ENCODE measurements at regions not wholly inside any gene's neighbourhood (a gene's known extent, or its start where the extent isn't known, plus 50 kb on each side); places are given as distances from the start of the nearest gene placed in this dataset.

DNA sequence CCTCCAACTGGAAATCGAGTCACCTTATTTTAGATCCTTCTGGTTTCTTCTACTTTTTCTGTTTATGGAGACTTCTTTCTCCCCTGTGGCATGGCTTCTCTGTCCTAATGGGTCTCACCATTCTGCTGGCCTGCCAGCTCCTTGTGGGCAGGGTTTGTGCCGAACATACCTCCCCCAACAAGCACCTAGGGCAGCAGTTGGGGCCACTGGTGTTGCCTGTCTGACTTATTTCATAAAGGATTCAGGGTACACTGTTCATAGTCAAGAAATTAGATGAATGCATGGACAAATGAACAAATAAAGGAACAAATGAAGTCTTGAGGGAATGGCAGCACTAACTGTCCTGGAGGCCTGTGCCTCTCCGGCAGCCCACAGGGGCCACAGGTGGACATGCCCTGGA lies 55.6 kb upstream of the DOCK1 start:
- Histone ChIP-seq H3K27me3 (replicated peaks; ENCODE audit: insufficient read depth) (no peaks in the 10 kb centered on the region), H3K4me1 (replicated peaks) (no peaks in the 10 kb centered on the region), H3K36me3 (no peaks in the 10 kb centered on the region), H3K27ac (no peak overlapping the region), H3K4me3 (no peak overlapping the region), H3K9me3 (no peaks in the 10 kb centered on the region)
- WGBS: 98% methylated on average over 3 of the region's 3 CpGs
- DNase-seq (ENCODE audit: low spot score): no peak
- intact Hi-C loops (cut with DNase I): no loop called here
- TF ChIP-seq POLR2A (IDR thresholded peaks at IDR 0.05) (no peak), POLR2AphosphoS5 (IDR thresholded peaks at IDR 0.05) (no peak)
- TF ChIP-seq, protein P1, sequence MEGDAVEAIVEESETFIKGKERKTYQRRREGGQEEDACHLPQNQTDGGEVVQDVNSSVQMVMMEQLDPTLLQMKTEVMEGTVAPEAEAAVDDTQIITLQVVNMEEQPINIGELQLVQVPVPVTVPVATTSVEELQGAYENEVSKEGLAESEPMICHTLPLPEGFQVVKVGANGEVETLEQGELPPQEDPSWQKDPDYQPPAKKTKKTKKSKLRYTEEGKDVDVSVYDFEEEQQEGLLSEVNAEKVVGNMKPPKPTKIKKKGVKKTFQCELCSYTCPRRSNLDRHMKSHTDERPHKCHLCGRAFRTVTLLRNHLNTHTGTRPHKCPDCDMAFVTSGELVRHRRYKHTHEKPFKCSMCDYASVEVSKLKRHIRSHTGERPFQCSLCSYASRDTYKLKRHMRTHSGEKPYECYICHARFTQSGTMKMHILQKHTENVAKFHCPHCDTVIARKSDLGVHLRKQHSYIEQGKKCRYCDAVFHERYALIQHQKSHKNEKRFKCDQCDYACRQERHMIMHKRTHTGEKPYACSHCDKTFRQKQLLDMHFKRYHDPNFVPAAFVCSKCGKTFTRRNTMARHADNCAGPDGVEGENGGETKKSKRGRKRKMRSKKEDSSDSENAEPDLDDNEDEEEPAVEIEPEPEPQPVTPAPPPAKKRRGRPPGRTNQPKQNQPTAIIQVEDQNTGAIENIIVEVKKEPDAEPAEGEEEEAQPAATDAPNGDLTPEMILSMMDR (IDR thresholded peaks at IDR 0.05): no peak

DNA sequence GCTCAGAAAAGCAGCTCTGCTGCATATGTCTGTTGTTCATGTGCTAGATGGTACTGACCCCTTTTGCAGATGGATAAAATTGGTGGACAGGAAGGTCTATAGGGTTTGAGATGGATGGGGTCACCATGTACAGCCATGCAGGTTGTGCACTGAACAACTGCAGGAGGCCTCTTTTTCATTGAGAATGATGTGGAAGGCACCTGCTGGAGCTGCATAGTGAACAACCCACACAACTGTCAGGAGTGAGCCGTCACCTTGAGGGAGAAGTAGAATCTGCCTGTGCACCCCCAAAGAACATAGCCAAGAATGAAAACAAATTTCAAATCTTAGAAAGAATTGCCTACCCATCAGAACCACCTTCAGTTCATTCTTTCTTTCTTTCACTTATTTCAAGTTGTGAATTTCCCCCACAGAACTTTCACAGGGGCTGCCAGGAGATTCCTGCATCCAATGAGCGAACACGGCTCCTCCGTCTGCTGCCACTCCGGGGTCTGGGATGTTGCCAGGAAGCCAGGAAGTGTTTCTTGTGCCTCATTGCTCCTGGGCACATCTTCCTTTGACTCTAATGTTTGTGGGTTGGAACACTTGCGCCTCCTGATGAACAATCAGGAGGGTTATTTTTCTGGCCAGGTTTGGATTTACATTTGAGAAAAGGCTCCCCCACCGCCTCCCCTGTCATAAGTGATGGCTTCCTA lies 53.7 kb upstream of the DOCK1 start:
- no peaks in the 10 kb centered on the region for H3K27me3 ChIP-seq (replicated peaks; ENCODE audit: insufficient read depth)
- WGBS: 69% methylated on average over 7 of the region's 7 CpGs
- TF ChIP-seq, protein P1 (IDR thresholded peaks at IDR 0.05): no peak
- intact Hi-C loops (cut with DNase I): no loop called here
- H3K9me3 ChIP-seq: no peaks in the 10 kb centered on the region
- no peaks in the 10 kb centered on the region for H3K4me1 ChIP-seq (replicated peaks)
- no peak overlapping the region for H3K4me3 ChIP-seq
- no peak for DNase-seq (ENCODE audit: low spot score)
- no peak overlapping the region for H3K27ac ChIP-seq
- no peaks in the 10 kb centered on the region for H3K36me3 ChIP-seq

DNA sequence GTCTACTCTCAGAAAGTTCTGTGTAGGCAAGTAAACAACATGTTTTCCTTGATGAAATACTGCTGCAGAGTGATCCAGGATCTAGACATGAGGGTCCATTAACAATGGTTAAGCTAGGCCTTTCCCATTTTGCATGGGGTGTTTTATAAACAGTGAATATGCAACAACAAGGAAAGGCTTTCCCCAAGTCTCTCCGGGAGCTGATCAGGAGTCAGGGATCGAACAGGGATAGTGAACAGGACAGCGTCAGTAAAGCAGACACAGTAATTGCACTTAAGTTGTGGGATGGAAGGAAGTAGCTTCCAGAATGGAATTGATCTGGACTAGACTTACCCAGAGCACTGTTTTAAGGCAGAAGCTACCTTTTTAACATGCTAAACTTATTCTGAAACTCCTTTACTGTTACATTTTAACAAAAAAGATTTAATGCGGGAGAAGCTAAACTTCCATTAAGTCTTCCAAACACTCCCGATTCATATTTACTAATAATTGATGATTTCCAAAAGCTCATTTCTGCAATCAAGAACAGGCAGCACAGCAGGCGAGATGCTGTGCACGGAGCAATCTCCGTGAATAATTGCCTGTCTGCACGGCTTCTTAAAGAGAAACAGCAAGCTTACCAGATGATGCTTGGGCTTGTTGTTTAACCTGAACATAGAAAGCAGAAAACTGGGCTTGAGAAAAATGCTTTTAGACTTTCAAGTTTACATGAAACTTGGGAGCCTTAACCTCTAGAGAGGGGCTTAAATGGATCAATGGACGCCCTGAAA lies 50.3 kb upstream of the DOCK1 start:
- Histone ChIP-seq H3K4me1 (replicated peaks) (no peaks in the 10 kb centered on the region), H3K27ac (no peak overlapping the region), H3K9me3 (no peaks in the 10 kb centered on the region), H3K27me3 (replicated peaks; ENCODE audit: insufficient read depth) (no peaks in the 10 kb centered on the region), H3K36me3 (no peaks in the 10 kb centered on the region), H3K4me3 (no peak overlapping the region)
- intact Hi-C loops (cut with DNase I): no loop called here
- WGBS: 80% methylated on average over 10 of the region's 10 CpGs
- TF ChIP-seq, protein P1 (IDR thresholded peaks at IDR 0.05): no peak
- TF ChIP-seq POLR2AphosphoS5 (IDR thresholded peaks at IDR 0.05) (no peak), POLR2A (IDR thresholded peaks at IDR 0.05) (no peak)
- no peak for DNase-seq (ENCODE audit: low spot score)

Small RNAs in the stretch of these regions (small RNA-seq; reads per million reads assigned to genes)
- 0 reads per million in 2 donors for gene RF00271

Measured in prostate gland (tissue), 2 donors.